ENCODE measurements at regions not wholly inside any gene's neighbourhood (a gene's known extent, or its start where the extent isn't known, plus 50 kb on each side); places are given as distances from the start of the nearest gene placed in this dataset.

DNA sequence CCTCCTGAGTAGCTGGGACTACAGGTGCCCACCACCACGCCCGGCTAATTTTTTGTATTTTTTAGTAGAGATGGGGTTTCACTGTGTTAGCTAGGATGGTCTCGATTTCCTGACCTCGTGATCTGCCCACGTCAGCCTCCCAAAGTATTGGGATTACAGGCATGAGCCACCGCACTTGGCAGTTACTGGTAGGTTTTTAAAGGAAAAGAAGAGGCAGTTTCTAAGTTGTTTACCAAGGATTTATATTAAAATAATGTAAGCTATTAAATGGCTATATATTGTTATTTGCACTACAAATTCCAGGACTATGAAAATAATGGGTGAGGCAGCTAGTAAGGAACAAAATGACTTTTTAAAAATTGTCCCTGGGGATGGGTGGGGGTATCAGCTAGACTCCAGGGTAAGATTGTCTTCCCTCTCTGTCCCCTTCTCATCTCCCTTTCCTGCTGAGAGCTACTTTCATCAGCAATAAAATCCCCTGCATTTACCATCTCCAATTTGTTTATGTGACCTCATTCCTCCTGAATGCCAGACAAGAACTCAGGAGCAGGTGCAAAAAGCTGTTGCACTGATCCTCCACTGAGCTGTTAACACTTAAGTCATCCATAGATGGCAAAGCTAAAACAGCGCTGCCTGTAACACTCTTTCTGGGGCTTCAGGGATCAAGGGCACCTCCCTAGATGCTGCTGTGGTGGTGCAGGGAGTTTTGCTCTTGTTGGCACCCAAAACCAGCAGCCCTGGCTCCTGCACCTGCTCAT is 165.2 kb downstream of the ZPLD1 start:
- DNase-seq (ENCODE audit: low read depth in 2 of 2, low spot score in 1 of 2): no peak

GRCh38 chr3:102605153-102605552 is 170.3 kb downstream of the ZPLD1 start:
- DNase-seq (ENCODE audit: low read depth in 2 of 2, low spot score in 1 of 2): no peak

DNA sequence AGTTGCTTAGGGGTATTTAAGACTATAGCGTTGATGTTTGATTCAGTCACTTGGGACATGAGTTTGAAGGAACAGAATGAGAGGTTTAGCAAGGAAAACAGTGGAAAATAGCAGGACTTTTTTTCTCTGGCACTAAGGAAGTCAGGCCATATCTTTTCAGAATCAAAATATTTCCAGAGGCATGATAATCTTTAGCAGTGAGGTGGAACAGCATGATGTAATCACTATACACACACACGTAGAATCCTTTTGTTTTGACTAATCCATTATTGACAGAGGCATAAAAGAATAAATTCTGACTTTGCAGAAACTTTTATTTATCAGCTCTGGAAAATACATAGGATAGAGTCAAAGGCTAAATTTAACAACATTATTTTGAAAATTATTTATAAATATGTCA is 174.1 kb downstream of the ZPLD1 start:
- DNase-seq (ENCODE audit: low read depth in 2 of 2, low spot score in 1 of 2): no peak

- no peak for DNase-seq (ENCODE audit: low read depth in 2 of 2, low spot score in 1 of 2)
Measured at GRCh38 chr3:102614021-102614569, 179.3 kb downstream of the ZPLD1 start.

- no peak for DNase-seq (ENCODE audit: low read depth in 2 of 2, low spot score in 1 of 2)
Measured at GRCh38 chr3:102614585-102614984, 179.8 kb downstream of the ZPLD1 start.

GRCh38 chr3:102617381-102617780 is 182.6 kb downstream of the ZPLD1 start:
- no peak for DNase-seq (ENCODE audit: low read depth in 2 of 2, low spot score in 1 of 2)

GRCh38 chr3:102619361-102619760 is 184.5 kb downstream of the ZPLD1 start:
- DNase-seq (ENCODE audit: low read depth in 2 of 2, low spot score in 1 of 2): no peak

DNA sequence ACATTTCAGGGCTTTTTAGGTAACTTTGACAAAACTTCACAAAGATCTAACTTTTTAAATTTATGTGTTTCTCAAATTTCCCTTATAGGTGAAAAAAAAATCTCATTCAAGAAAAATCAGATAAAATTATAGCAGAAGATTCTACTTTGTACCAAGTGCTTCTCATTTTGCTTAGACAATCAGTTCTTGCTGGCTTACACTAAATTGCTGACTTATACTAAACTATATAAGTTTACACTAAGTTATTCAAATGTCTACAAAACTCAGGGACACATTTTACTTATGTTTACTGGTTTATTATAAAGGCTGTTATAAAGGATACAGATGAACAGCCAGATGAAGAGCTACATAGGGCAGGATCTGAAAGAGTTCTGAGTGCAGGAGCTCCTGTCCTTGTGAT is 195.1 kb downstream of the ZPLD1 start:
- no peak for DNase-seq (ENCODE audit: low read depth in 2 of 2, low spot score in 1 of 2)

DNA sequence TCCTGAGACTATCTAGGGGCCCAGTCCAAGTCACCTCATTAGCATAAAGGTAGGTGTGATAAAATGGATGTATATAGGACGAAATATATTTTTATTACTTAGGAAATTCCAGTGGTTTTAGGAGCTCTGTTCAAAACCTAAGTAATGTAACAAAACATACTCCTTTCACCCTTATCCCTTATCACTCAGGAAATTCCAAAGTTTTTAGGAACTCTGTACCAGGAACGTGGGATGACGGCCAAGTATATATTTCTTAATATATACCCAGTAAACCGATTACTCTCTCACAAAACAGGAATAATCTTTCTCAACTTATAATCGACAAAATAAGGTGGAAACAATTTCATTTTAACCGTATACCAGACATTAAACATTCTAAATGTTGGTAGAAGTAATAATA is 195.7 kb downstream of the ZPLD1 start:
- no peak for DNase-seq (ENCODE audit: low read depth in 2 of 2, low spot score in 1 of 2)

GRCh38 chr3:102643546-102643945 is 208.7 kb downstream of the ZPLD1 start:
- no peak for DNase-seq (ENCODE audit: low read depth in 2 of 2, low spot score in 1 of 2)

DNA sequence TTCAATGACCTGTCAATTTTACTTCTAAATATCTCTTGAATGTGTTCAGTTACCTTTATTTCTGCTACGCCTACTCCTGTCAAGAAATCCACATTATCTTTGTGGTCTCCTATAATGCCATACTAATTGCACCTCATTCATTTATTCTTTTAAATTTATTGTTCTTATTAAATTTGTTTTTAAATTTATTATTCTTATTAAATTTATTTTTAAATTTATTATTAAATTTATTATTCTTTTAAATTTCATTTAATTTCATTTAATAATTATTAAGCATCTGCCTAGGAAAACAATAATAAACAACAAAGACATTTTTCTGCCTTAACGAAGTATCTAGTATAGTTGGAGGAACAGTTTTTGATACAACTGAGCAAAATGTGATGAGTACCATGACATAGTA is 211.7 kb downstream of the ZPLD1 start:
- no peak for DNase-seq (ENCODE audit: low read depth in 2 of 2, low spot score in 1 of 2)

- no peak for DNase-seq (ENCODE audit: low read depth in 2 of 2, low spot score in 1 of 2)
Measured at GRCh38 chr3:102660653-102661052, 225.8 kb downstream of the ZPLD1 start.

DNA sequence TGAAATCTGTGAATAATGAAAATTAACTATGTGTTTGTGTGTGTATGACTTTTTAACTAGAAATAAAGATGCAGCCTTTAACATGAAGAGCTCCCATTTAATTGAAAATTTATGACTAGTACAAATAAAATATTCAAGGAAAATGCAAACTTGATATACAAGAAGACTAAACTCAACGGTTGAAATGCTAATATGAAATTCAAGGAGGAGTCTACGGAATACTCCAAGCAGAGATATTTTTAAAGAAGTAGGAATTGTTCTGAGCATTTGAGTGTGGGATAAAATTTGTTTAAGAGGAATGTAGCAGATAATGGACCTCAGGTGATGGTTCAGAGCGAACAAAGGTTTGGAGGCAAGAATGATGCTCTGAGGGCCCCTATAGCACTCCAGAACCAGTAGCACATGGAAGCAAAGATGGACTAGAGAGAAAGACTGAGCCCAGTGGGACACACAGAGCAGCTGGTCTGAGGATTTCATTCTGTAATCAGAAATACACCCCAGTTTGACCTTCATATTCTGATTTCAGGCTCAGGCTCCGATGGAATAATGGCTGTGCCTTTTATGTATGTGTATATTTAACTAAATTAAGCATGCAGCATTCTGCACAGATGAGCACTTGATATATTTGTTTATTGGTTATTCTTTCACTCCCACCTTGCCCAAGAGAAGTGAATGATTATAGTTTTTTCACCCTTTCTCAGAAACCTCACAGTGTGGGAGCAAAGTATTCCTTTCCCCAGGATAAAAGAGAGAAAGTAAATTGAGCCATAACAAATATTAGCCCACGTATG is 227.1 kb downstream of the ZPLD1 start:
- DNase-seq (ENCODE audit: low read depth in 2 of 2, low spot score in 1 of 2): no peak

- no peak for DNase-seq (ENCODE audit: low read depth in 2 of 2, low spot score in 1 of 2)
Measured at GRCh38 chr3:102662498-102662772, 227.6 kb downstream of the ZPLD1 start.

DNA sequence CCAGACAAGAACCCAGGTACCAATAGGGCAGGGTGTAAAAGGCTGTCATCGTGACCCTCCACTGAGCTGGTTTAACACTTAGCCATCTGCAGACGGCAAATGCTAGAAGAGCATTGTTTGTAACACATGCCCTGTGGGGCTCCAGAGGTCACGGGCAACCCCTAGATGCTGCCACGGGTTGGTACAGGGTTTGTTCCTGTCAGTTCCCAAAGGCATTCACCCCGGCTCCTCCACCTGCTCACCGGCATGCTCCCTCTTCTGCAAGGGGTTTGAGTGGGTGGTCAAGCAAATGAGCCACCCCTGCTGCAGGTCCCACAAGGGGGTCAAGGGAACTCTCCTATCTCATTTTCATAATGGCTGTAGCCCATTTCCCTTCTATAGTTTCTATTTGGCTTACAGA is 229.3 kb downstream of the ZPLD1 start:
- DNase-seq (ENCODE audit: low read depth in 2 of 2, low spot score in 1 of 2): no peak

DNA sequence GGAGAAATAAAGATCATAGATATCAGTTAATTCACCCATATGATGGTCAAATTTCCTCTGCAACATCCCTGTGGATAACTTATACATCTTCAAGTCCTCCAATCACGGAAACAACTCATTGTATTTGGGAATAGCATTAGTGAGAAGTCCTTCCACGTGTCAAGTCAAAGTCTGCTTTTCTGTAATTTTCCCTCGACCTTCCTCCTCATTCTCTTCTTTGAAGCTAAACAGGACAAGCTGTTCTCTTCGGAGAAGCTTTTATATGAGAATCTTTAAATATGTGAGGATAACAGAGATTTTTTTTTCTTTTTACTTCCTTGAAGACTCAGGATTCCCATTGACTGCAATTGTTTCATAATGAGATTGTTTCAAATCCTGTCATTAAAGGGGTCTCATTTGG is 230.4 kb downstream of the ZPLD1 start:
- no peak for DNase-seq (ENCODE audit: low read depth in 2 of 2, low spot score in 1 of 2)

- no peak for DNase-seq (ENCODE audit: low read depth in 2 of 2, low spot score in 1 of 2)
Measured at GRCh38 chr3:102668247-102668646, 233.4 kb downstream of the ZPLD1 start.

- no peak for DNase-seq (ENCODE audit: low read depth in 2 of 2, low spot score in 1 of 2)
Measured at GRCh38 chr3:102670986-102671385, 236.2 kb downstream of the ZPLD1 start.

DNA sequence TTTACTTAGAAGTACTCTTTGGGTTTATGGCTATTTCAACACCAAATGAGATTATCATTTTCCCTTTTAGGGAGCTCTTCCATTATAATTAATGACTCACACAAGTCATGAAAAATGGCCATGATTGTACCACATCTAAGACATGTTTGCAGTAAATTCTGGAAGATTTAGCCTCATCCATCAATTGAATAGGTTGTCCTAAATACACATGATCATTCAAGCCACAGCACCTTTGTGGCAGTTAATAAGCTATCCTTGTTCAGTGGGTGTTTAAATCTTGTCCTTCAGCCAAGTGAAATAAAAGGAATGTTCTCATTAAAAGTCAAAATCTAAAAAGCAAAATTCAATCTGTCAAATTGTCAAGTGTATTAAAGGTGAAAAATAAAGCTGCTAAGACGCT is 237.5 kb downstream of the ZPLD1 start:
- DNase-seq (ENCODE audit: low read depth in 2 of 2, low spot score in 1 of 2): no peak

DNA sequence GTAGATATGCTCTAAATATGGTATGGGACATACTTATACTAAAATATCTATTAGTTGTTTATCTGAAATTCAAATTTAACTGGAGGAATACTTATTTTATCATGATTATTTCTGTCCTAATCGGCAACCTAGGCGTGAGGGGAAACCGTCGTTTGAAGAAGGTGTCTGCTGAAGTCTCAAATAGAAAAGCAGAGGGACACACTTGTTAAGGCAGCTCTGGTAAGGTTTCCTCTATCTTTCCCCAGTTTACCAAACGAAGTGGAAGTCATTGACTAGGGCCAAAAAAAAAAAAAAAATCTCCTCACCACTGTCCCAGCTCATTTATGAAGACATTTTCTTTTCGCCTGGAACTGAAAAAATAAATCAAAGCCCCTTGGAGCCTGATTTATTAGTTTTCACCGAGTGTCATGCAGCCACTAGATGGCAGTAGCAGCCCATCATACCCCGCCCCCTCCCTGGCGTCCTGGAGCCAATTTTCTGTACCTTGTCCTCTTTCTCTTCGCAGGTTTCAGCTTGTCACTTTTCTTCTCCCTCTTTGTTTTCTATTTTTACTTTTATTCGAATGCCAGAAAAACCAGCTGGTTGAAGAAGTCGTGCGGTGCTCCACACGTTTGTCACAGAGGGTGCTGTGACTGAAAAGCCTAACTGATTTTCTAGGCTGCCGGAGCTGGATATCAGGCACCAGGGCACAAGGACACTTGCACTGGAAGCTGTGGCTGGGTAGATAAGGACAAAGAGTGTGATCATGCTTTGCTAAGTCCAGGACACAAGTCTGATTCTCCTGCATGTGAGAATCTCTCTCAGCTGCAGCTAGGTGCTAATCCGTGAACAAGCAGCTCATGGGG is 238.7 kb downstream of the ZPLD1 start:
- peak in 1 of 2 donors; percentile 22 for DNase-seq (ENCODE audit: low read depth in 2 of 2, low spot score in 1 of 2)

GRCh38 chr3:102674284-102674683 is 239.5 kb downstream of the ZPLD1 start:
- no peak for DNase-seq (ENCODE audit: low read depth in 2 of 2, low spot score in 1 of 2)

GRCh38 chr3:102676424-102676823 is 241.6 kb downstream of the ZPLD1 start:
- no peak for DNase-seq (ENCODE audit: low read depth in 2 of 2, low spot score in 1 of 2)

Data from stimulated activated CD8-positive, alpha-beta memory T cell treated with anti-CD3 and anti-CD28 coated beads, Interleukin-4, amount 100 ng/mL, for 4 hours (primary cell).